Glomerular endothelial cell (primary cell): ENCODE measurements at regions not wholly inside any gene's neighbourhood (a gene's known extent, or its start where the extent isn't known, plus 50 kb on each side); places are given as distances from the start of the nearest gene placed in this dataset.

ENCODE experiments used
- DNase-seq: peaks from one replicate; pipeline ENCODE4 v3.0.0-alpha.2; 2011; ENCODE audit warnings: low read depth, low spot score; ENCODE audit errors: extremely low read depth

DNA sequence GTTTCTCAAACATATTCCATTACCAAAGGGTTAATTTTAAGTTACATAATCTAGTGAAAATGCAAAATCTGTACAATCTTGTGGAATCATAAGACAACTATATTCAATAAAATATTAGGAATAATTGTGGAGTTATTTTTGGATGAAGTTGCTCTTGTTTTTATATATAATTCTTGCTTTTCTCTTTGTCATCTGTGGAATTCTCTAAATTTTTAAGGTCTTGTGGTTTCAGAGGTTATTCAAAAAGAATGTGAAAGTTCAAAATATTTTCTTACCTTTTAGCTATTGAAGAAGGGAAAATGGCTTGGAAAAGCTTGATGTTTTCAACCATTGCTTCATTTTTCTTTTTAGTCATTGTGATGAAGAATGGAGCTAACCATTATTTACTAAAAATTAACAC, 552.1 kb downstream of the TFEC start:
- DNase-seq, result no peak

DNA sequence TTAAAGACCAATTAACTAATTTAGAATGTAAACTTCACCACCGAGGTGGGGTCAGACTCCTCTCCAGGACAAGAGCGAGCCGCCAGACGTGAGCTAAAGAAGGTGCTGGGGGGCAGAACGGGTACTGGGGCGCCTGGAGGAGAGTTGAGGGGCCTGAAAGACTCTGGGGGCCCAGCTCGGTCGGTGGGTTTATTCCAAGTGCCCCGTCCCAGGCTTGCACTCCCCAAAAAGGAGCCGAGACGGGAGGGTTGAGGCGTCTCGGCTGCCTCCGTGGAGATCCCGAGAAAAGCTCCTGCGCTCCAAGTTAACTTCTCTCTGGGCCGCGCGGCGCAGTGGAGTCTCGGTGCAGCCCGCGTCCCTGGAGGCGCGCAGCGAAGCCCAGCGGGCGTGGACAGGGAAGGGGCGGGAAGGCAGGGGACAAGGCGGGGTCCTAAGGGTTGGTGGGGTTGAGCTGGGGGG, 553.3 kb downstream of the TFEC start:
- DNase-seq, result no peak

GRCh38 chr7:115476671-115477181, 553.8 kb downstream of the TFEC start:
- no peak for DNase-seq

GRCh38 chr7:115475761-115476385, 554.0 kb downstream of the MDFIC start:
- DNase-seq, result no peak

DNA sequence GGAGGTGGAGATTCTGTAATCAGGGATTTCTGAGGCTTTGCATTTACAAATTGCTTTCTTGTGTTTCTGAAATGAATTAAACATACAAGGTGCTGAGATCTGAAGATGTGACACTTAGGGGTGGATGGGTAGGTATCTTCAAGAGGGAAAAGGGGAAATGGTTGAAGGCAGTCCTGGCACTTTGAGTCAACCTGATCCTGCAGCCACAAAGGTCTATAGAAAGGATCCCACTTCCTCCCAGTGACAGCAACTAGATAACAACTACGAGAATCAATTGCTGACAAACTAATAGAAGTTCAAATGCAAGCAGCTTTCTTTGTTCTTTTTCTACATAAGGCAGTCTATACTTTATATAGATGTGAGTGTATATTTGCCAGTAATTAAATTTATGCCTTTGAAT, 553.3 kb downstream of the MDFIC start:
- no peak for DNase-seq

DNA sequence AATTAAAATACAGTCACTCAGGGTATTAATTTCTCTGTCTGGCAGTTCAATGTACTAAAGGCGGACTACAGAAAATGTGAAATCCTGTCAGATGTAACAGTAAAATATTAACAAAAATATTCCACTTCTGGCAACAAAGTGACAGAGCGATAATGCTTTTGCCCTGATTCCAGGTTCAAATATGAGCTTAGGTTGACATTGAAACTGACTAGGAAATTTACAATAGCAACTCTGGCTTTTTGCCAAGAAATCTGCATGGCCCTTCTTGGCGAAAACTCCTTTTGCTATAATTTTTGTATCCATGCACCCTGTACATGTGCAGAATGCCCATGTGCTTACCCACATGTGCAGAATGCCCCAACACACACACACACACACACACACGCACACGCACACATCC, 552.2 kb downstream of the MDFIC start:
- no peak for DNase-seq

- no peak for DNase-seq
These were observed 550.0 kb downstream of the MDFIC start for GRCh38 chr7:115471891-115472290.

GRCh38 chr7:115462301-115463015, 540.6 kb downstream of the MDFIC start:
- DNase-seq, result no peak

- no peak for DNase-seq
These were observed 527.8 kb downstream of the MDFIC start for GRCh38 chr7:115449689-115450088.

DNA sequence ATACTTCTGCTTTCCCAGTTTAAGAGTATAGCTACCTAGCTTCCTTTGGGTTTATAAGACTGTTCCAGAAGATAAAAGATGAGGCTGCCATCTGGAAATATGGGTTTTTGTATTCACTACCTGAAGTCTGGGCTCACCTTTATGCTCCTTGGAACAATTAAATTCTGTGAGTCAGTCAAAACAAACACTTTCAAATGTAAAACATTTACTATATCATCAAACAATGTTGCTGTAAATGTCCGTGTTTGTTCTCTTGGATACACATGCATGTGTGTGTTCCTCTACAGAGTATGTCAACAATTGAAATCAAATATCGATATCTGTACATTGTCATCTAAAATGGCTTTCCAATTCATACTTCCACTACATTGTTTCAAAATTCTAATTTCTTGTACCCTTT, 525.6 kb downstream of the MDFIC start:
- DNase-seq, result no peak

- no peak for DNase-seq
These were observed 519.1 kb downstream of the MDFIC start for GRCh38 chr7:115441033-115441432.

GRCh38 chr7:115435178-115435577, 513.3 kb downstream of the MDFIC start:
- DNase-seq, result no peak

DNA sequence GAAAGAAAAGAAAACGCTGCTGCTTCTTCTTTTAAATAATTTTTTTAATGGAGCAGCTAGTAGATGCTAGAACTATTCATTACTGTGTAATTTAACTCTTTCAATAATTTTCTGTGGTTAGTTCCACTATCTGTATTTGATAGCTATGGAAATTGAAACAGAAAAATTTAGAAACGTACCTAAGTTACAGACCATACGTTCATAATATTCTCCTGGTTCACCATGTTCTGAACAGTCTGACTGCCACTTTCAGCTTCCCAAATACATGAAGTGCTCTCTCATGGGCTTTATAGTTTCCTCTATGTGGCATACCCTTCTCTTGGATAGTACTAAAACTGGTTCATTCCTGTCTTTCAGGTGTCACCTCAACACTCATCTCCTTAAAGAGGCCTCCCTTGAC, 508.0 kb downstream of the MDFIC start:
- no peak for DNase-seq

- no peak for DNase-seq
These were observed 495.8 kb downstream of the MDFIC start for GRCh38 chr7:115417662-115418061.

- DNase-seq, result no peak
These were observed 489.2 kb downstream of the MDFIC start for GRCh38 chr7:115410972-115411686.

DNA sequence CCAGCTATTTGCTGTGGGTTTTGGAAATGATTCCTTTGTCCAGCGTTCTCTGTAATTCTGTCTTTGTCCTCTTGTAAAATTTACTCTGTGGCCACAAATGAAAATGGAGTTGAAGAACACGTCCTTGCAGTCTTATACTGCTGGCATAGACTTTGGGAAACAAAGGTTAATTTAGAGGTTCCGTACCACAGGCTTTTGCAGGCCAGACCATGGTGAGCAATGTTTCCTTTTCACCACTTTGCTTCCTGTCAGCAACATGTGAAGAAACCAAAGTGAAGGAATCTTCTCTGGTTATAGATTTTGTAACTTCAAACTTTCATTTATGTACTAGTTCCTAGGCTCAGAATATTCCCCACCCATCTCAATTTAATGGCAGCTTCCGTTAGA, 488.5 kb downstream of the MDFIC start:
- DNase-seq, result peak; percentile 3

DNA sequence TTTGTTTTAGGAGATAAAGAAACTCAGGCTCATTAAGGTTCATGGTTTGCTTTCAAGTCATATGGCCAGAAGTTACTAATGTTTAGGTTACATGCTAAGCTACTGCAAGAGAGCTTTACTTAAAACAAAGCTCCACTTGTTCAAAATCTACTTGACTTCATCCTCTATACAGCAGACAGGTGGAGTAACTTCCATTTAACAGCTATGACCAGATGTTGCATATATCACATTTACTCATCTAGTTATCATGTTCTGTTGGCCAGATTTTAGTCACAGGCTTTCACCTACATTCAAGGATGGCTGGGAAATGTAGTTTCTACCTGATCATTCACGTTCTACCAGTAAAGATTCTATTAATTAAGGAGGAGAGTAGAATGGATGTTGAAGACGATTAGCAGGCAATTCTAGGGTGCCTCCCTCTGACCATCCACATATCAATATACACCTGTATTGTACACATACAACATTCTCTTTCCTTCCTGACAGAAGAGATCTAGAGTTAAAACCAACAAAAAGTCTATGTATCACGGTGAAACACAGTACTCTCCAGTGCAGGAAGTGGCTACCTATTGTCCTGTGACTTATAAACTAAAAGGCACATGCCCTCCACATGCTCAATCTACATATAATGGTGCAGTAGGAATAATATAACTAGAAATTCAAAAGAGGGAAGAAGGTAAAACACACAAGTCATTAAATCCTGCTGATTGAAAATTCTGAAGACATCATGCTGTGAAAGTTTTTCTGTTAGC, 488.0 kb downstream of the MDFIC start:
- no peak for DNase-seq

- DNase-seq, result no peak
These were observed 484.3 kb downstream of the MDFIC start for GRCh38 chr7:115406219-115406618.

GRCh38 chr7:115387137-115387536, 465.2 kb downstream of the MDFIC start:
- no peak for DNase-seq

GRCh38 chr7:115379321-115379720, 457.4 kb downstream of the MDFIC start:
- DNase-seq, result no peak

GRCh38 chr7:115368998-115369397, 447.1 kb downstream of the MDFIC start:
- no peak for DNase-seq
